ENCODE measurements at regions not wholly inside any gene's neighbourhood (a gene's known extent, or its start where the extent isn't known, plus 50 kb on each side); places are given as distances from the start of the nearest gene placed in this dataset.

DNA sequence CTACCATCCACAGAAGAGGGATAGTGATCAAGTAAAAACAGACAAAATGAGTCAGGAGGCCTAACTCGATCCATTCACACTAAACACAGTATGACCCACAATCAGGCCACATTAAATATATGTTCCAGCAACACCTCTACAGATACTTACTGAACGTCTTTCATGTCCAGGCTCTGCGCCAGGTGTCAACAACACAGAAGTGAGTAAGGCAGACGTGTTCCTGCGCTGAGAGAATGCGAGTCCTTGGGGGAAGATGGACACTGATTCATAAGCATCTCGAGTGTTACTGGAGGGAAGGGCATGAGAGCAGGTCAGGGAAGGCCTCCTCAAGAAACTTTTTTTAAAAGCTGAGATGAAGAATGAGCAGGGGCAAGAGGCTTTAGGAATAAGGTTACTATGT is 164.3 kb upstream of the CLINT1 start:
- TF ChIP-seq, protein P1, sequence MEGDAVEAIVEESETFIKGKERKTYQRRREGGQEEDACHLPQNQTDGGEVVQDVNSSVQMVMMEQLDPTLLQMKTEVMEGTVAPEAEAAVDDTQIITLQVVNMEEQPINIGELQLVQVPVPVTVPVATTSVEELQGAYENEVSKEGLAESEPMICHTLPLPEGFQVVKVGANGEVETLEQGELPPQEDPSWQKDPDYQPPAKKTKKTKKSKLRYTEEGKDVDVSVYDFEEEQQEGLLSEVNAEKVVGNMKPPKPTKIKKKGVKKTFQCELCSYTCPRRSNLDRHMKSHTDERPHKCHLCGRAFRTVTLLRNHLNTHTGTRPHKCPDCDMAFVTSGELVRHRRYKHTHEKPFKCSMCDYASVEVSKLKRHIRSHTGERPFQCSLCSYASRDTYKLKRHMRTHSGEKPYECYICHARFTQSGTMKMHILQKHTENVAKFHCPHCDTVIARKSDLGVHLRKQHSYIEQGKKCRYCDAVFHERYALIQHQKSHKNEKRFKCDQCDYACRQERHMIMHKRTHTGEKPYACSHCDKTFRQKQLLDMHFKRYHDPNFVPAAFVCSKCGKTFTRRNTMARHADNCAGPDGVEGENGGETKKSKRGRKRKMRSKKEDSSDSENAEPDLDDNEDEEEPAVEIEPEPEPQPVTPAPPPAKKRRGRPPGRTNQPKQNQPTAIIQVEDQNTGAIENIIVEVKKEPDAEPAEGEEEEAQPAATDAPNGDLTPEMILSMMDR (IDR thresholded peaks at IDR 0.05): no peak
- no peak for DNase-seq (ENCODE audit: low spot score)
- no peaks in the 10 kb centered on the region for H3K27me3 ChIP-seq

GRCh38 chr5:158022837-158023236 is 163.9 kb upstream of the CLINT1 start:
- TF ChIP-seq, protein P1 (IDR thresholded peaks at IDR 0.05): no peak
- H3K27ac ChIP-seq: no peak overlapping the region
- H3K36me3 ChIP-seq: no peaks in the 10 kb centered on the region
- no peaks in the 10 kb centered on the region for H3K4me1 ChIP-seq
- no peak overlapping the region for H3K4me3 ChIP-seq
- no peaks in the 10 kb centered on the region for H3K9me3 ChIP-seq
- no peaks in the 10 kb centered on the region for H3K27me3 ChIP-seq
- no peak for DNase-seq (ENCODE audit: low spot score)

More for the DNA sequence above, 164.3 kb upstream of the CLINT1 start:
- Histone ChIP-seq H3K4me3 (no peak overlapping the region), H3K9me3 (no peaks in the 10 kb centered on the region), H3K36me3 (no peaks in the 10 kb centered on the region), H3K27ac (no peak overlapping the region), H3K4me1 (no peaks in the 10 kb centered on the region)

DNA sequence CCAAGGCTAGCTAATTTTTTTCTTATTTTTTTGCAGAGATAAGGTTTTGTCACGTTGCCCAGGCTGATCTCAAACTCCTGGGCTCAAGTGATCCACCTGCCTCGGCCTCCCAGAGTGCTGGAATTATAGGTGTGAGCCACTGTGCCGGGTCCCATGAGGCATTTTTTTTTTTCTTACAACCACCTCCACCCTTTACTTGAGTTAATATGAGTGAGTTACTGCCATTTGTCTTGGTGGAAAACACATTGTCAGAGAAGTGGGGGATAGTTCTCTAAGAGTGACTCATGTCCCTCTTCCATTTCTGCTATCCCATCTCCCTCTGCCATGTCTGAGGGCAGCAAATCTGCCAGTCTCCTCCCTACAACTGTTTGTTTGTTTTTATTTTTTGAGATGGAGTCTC is 163.4 kb upstream of the CLINT1 start:
- Histone ChIP-seq H3K4me1 (no peaks in the 10 kb centered on the region), H3K27ac (no peak overlapping the region), H3K4me3 (no peak overlapping the region), H3K27me3 (no peaks in the 10 kb centered on the region), H3K9me3 (no peaks in the 10 kb centered on the region), H3K36me3 (no peaks in the 10 kb centered on the region)
- no peak for DNase-seq (ENCODE audit: low spot score)
- TF ChIP-seq, protein P1 (IDR thresholded peaks at IDR 0.05): no peak

DNA sequence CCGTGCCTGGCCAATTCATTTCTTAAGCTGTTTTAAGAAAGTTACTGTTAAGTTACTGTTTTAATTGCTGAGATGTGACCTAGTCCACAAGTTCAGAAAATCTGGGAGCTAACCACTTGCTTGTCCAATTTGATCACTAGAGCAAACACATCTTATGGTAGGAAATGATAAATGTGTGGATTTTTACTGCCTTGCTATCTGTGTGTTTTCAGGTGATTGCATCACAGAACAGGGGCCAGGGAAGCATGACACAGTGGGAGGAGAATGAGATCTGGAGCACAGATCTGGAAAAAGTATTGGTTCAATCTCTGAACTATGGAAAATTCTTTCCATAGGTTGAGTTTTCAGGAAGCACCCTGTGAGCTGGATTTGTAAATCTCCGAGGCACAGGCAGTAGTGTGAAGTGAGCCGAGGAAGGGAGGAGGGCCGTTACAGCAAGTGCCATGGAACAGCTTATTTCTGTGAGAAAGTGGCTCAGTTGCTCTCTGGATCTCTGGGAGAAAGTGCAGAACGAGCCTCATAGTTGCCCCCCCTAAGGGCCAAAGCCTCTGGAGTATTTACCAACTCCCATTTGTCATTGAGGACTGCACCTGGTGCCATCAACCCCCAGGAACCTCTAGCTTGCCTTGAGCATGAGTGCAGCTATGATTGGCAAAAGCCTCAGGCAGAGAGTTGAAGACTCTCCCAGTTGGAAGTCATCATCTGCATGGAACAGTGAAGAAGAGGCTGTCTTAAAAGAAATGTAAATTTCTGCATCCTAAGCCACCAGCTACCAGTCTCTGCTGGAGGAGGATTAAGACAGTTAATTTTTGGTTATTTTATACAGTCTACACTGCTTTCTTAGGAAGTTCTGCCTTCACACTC is 161.8 kb upstream of the CLINT1 start:
- Histone ChIP-seq H3K4me1 (no peaks in the 10 kb centered on the region), H3K27ac (no peak overlapping the region), H3K4me3 (no peak overlapping the region), H3K27me3 (no peaks in the 10 kb centered on the region), H3K9me3 (no peaks in the 10 kb centered on the region), H3K36me3 (no peaks in the 10 kb centered on the region)
- no peak for DNase-seq (ENCODE audit: low spot score)
- TF ChIP-seq, protein P1 (IDR thresholded peaks at IDR 0.05): no peak

- no peak overlapping the region for H3K27ac ChIP-seq
- no peaks in the 10 kb centered on the region for H3K9me3 ChIP-seq
- no peak overlapping the region for H3K4me3 ChIP-seq
- TF ChIP-seq, protein P1 (IDR thresholded peaks at IDR 0.05): no peak
- no peaks in the 10 kb centered on the region for H3K4me1 ChIP-seq
- H3K27me3 ChIP-seq: no peaks in the 10 kb centered on the region
- no peaks in the 10 kb centered on the region for H3K36me3 ChIP-seq
- DNase-seq (ENCODE audit: low spot score): no peak
Observed at GRCh38 chr5:158017469-158017868, 158.5 kb upstream of the CLINT1 start.

GRCh38 chr5:158014372-158014771 is 155.4 kb upstream of the CLINT1 start:
- Histone ChIP-seq H3K4me1 (no peaks in the 10 kb centered on the region), H3K4me3 (no peak overlapping the region), H3K27ac (no peak overlapping the region), H3K36me3 (no peaks in the 10 kb centered on the region), H3K27me3 (no peaks in the 10 kb centered on the region), H3K9me3 (no peaks in the 10 kb centered on the region)
- TF ChIP-seq, protein P1 (IDR thresholded peaks at IDR 0.05): no peak
- no peak for DNase-seq (ENCODE audit: low spot score)
